ENCODE measurements at regions not wholly inside any gene's neighbourhood (a gene's known extent, or its start where the extent isn't known, plus 50 kb on each side); places are given as distances from the start of the nearest gene placed in this dataset.

DNA sequence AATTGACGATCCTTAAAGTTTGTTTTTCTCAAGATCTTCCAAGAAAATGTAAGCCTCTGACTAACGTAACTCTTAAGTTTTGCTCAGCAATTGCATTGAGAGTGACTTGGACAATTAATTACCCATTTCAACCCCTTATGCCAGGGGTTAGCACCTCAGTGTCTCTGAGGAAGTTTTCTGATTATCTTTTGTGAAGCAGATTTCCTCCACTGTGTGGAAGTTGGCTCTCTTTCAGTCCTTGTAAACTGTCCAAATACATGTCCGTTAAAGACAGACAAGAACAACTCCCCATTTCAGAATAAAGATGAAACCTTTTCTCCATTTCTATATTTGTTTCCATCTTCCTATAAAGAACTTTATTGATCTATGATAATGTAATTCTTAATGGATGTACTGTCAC lies 296.4 kb upstream of the FMN2 start:
- ChIA-PET POLR2A (no interaction called here), CTCF (ENCODE audit: low intra/inter-chr PET ratio) (no interaction called here)
- TF ChIP-seq ETV6 (IDR thresholded peaks at IDR 0.05; ENCODE audit: borderline replicate concordance in 1 of 2, low read depth in 2 of 2, low read length in 1 of 2): no peak
- TF ChIP-seq ETV6 (CRISPR knock-in tag; IDR thresholded peaks at IDR 0.05; ENCODE audit: borderline replicate concordance): no peak
- no peak for TF ChIP-seq RBM14 (IDR thresholded peaks at IDR 0.05; ENCODE audit: borderline replicate concordance, insufficient read depth, low read depth, low read length)
- TF ChIP-seq, protein P1, sequence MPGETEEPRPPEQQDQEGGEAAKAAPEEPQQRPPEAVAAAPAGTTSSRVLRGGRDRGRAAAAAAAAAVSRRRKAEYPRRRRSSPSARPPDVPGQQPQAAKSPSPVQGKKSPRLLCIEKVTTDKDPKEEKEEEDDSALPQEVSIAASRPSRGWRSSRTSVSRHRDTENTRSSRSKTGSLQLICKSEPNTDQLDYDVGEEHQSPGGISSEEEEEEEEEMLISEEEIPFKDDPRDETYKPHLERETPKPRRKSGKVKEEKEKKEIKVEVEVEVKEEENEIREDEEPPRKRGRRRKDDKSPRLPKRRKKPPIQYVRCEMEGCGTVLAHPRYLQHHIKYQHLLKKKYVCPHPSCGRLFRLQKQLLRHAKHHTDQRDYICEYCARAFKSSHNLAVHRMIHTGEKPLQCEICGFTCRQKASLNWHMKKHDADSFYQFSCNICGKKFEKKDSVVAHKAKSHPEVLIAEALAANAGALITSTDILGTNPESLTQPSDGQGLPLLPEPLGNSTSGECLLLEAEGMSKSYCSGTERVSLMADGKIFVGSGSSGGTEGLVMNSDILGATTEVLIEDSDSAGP (CRISPR knock-in tag; IDR thresholded peaks at IDR 0.05): no peak
- TF ChIP-seq SRSF7 (optimal IDR thresholded peaks at IDR 0.05; ENCODE audit: low read depth, low read length): no peak
- no peak for TF ChIP-seq ZNF224 (CRISPR knock-in tag; IDR thresholded peaks at IDR 0.05)
- TF ChIP-seq, protein P2, sequence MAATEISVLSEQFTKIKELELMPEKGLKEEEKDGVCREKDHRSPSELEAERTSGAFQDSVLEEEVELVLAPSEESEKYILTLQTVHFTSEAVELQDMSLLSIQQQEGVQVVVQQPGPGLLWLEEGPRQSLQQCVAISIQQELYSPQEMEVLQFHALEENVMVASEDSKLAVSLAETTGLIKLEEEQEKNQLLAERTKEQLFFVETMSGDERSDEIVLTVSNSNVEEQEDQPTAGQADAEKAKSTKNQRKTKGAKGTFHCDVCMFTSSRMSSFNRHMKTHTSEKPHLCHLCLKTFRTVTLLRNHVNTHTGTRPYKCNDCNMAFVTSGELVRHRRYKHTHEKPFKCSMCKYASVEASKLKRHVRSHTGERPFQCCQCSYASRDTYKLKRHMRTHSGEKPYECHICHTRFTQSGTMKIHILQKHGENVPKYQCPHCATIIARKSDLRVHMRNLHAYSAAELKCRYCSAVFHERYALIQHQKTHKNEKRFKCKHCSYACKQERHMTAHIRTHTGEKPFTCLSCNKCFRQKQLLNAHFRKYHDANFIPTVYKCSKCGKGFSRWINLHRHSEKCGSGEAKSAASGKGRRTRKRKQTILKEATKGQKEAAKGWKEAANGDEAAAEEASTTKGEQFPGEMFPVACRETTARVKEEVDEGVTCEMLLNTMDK (IDR thresholded peaks at IDR 0.05; ENCODE audit: borderline replicate concordance, insufficient read depth, low read depth, low read length, poor library complexity, severe bottlenecking): no peak
- TF ChIP-seq, protein P3, sequence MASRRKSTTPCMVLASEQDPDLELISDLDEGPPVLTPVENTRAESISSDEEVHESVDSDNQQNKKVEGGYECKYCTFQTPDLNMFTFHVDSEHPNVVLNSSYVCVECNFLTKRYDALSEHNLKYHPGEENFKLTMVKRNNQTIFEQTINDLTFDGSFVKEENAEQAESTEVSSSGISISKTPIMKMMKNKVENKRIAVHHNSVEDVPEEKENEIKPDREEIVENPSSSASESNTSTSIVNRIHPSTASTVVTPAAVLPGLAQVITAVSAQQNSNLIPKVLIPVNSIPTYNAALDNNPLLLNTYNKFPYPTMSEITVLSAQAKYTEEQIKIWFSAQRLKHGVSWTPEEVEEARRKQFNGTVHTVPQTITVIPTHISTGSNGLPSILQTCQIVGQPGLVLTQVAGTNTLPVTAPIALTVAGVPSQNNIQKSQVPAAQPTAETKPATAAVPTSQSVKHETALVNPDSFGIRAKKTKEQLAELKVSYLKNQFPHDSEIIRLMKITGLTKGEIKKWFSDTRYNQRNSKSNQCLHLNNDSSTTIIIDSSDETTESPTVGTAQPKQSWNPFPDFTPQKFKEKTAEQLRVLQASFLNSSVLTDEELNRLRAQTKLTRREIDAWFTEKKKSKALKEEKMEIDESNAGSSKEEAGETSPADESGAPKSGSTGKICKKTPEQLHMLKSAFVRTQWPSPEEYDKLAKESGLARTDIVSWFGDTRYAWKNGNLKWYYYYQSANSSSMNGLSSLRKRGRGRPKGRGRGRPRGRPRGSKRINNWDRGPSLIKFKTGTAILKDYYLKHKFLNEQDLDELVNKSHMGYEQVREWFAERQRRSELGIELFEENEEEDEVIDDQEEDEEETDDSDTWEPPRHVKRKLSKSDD (conservative IDR thresholded peaks at IDR 0.05; ENCODE audit: low read length): no peak
- TF ChIP-seq ERF (CRISPR knock-in tag; IDR thresholded peaks at IDR 0.05): no peak
- TF ChIP-seq YY1 (IDR thresholded peaks at IDR 0.05; ENCODE audit: borderline replicate concordance in 1 of 3, control insufficient read depth in 1 of 3, extremely low read depth in 1 of 3, insufficient read depth in 3 of 3, insufficient read length in 1 of 3, insufficient replicate concordance in 2 of 3, low read depth in 1 of 3, low read length in 2 of 3): no peak
- no peak overlapping the region for H2AFZ ChIP-seq (ENCODE audit: low read depth, low read length)
- H4K20me1 ChIP-seq (replicated peaks; ENCODE audit: control insufficient read depth, insufficient read depth, low read length): no peaks in the 10 kb centered on the region
- in situ Hi-C loops (cut with MboI) (no loop called here), intact Hi-C loops (cut with micrococcal nuclease) (no loop called here)
- no peaks in the 10 kb centered on the region for H3K79me2 ChIP-seq (ENCODE audit: control insufficient read depth, insufficient read depth, low read length)
- H3K27me3 ChIP-seq (ENCODE audit: control insufficient read depth in 2 of 2, insufficient read depth in 2 of 2, low read length in 2 of 2): no peaks in the 10 kb centered on the region
- ATAC-seq (no peak), DNase-seq (ENCODE audit: extremely low read depth in 1 of 4, low spot score in 3 of 4) (no peak), FAIRE-seq (no peak)
- H3K4me1 ChIP-seq (replicated peaks in 1 of 2; ENCODE audit: control insufficient read depth in 2 of 2, insufficient read depth in 2 of 2, low read length in 2 of 2): no peaks in the 10 kb centered on the region
- H3K9me1 ChIP-seq (ENCODE audit: control insufficient read depth, insufficient read depth, low read length): no peaks in the 10 kb centered on the region
- H3K4me2 ChIP-seq (ENCODE audit: insufficient read depth, low read length): no peak overlapping the region
- 0% methylated on average over 3 of the region's 3 CpGs for WGBS (ENCODE audit: insufficient coverage, low coverage, missing lambda C conversion rate)
- H3K27ac ChIP-seq (ENCODE audit: extremely low read depth, low read depth, low read length): no peak overlapping the region
- H3K9me3 ChIP-seq (replicated peaks; ENCODE audit: control insufficient read depth, insufficient read depth, low read depth, low read length): no peaks in the 10 kb centered on the region; the same call in 1 of the 2 replicates
- H3K36me3 ChIP-seq (ENCODE audit: control insufficient read depth, insufficient read depth, low read length): no peaks in the 10 kb centered on the region
- H3K9ac ChIP-seq (ENCODE audit: insufficient read depth in 1 of 2, low read depth in 2 of 2, low read length in 2 of 2): no peak overlapping the region
- no TSS peak for BruUV-seq (replicated peaks)
- no peak overlapping the region for H3K4me3 ChIP-seq

Data from K562 (cell line).